Brain microvascular endothelial cell (primary cell): ENCODE measurements at regions not wholly inside any gene's neighbourhood (a gene's known extent, or its start where the extent isn't known, plus 50 kb on each side); places are given as distances from the start of the nearest gene placed in this dataset.
"Not testable (repeated sequence)": the region's sequence is repeated elsewhere in the genome, so short reads cannot be mapped to it uniquely, and the experiment has no call there.

Experiments used
- DNase-seq: peaks from one replicate; pipeline ENCODE4 v3.0.0-alpha.2; 2020
- H3K27ac ChIP-seq: fragments of 250-450 bp; sonication (Bioruptor Pico); 2 replicates; pipeline ENCODE4 v1.5.1; 2020; ENCODE audit warnings: mild to moderate bottlenecking, moderate library complexity
- H3K27me3 ChIP-seq: fragments of 250-450 bp; sonication (Bioruptor Pico); replicated peaks from 2 replicates; pipeline ENCODE4 v1.5.1; 2020; ENCODE audit warnings: mild to moderate bottlenecking
- H3K36me3 ChIP-seq: fragments of 250-450 bp; sonication (Bioruptor Pico); replicated peaks from 2 replicates; pipeline ENCODE4 v1.5.1; 2020; ENCODE audit warnings: mild to moderate bottlenecking
- H3K4me3 ChIP-seq: 2 replicates; pipeline ENCODE4 v1.5.1; 2011; ENCODE audit warnings: low read depth, mild to moderate bottlenecking, control low read depth, low read length, moderate library complexity
- in situ Hi-C: cut with HindIII; loops from 2 replicates; pipeline ENCODE4 v1.10.0; 2017; ENCODE audit warnings: low sequenced_read_pairs, low pct_ligation_motif_present
- TF ChIP-seq, protein P1 (sequence below): IDR thresholded peaks from 2 replicates; pipeline ENCODE4 v1.5.1; 2011; ENCODE audit warnings: low read depth, mild to moderate bottlenecking, moderate library complexity, low read length, control low read depth, inconsistent platforms; ENCODE audit errors: missing control alignments

DNA sequence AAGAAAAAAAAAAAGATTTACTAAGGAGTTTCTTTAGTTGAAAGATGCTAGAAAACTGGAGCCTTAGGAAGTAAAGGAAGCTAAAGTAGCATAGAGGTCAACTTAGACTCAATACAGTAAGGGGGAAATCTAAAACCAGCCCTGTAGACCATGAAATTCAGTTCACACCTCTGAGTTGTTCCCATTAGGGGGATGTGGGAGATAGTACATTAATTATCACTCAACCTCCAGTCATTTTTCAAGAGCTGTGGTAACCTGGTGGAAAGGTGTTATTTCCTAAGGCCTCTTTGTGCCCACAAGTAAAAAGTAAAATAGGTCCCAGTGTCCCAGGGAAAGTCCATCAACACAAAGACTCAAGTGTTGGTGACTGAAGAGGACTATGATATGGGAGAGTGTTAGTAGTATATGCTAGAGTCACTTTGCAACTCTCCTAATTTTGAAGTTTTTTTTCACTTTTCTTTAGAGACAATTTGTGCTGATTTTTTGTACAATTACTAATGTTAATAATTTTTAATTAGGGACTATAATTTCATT is 1274.4 kb upstream of the EPHA6 start:
- no peak for DNase-seq
- Histone ChIP-seq H3K36me3 (no peaks in the 10 kb centered on the region), H3K27ac (no peak overlapping the region), H3K4me3 (no peak overlapping the region), H3K27me3 (no peaks in the 10 kb centered on the region)
- in situ Hi-C loops, result no loop called here
- TF ChIP-seq, protein P1, sequence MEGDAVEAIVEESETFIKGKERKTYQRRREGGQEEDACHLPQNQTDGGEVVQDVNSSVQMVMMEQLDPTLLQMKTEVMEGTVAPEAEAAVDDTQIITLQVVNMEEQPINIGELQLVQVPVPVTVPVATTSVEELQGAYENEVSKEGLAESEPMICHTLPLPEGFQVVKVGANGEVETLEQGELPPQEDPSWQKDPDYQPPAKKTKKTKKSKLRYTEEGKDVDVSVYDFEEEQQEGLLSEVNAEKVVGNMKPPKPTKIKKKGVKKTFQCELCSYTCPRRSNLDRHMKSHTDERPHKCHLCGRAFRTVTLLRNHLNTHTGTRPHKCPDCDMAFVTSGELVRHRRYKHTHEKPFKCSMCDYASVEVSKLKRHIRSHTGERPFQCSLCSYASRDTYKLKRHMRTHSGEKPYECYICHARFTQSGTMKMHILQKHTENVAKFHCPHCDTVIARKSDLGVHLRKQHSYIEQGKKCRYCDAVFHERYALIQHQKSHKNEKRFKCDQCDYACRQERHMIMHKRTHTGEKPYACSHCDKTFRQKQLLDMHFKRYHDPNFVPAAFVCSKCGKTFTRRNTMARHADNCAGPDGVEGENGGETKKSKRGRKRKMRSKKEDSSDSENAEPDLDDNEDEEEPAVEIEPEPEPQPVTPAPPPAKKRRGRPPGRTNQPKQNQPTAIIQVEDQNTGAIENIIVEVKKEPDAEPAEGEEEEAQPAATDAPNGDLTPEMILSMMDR, result no peak

DNA sequence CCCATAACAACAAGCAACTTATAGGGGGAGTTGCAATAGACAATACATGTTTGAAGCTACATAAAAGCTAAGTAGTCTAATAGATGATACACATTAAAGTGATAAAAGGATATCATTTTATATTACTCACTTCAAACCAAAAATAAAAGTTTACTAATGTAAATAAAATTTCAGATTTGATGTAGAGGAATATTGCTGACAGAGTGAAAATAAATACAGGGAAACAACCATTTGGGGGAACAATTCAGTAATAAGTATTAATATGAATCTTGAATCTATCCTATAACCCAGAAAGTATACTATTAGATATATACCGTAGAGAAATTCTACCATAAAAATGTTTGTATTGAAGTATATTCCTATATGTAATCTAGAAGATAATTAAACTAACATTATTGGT is 1248.9 kb upstream of the EPHA6 start:
- no peaks in the 10 kb centered on the region for H3K27me3 ChIP-seq
- no peak for DNase-seq
- H3K27ac ChIP-seq, result no peak overlapping the region
- TF ChIP-seq, protein P1, result no peak
- H3K4me3 ChIP-seq, result no peak overlapping the region
- in situ Hi-C loops, result no loop called here
- H3K36me3 ChIP-seq, result no peaks in the 10 kb centered on the region

DNA sequence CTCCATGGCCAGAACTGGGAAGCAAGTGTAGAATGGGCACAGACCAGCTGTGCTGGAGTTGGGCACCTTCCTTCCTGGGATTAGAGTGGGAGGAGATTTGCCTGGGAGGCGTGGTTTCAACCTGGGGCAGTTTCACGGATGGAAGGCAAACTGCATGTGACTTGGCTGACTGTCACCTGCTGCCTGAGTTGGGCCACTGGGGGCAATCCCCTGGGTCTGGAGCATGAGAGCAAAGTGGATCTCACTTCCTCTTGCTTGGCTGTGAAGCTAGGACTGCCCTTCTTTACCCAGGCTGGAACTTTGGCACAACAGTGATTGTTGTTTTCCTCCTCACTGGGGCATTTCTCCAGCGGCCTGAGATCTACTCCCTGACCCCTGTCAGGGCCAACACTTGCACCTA is 1247.0 kb upstream of the EPHA6 start:
- Histone ChIP-seq H3K27ac (no peak overlapping the region), H3K4me3 (no peak overlapping the region), H3K27me3 (no peaks in the 10 kb centered on the region), H3K36me3 (no peaks in the 10 kb centered on the region)
- in situ Hi-C loops, result no loop called here
- DNase-seq, result no peak
- TF ChIP-seq, protein P1, result no peak

GRCh38 chr3:95586754-95587153 is 1227.6 kb upstream of the EPHA6 start:
- DNase-seq, result no peak
- TF ChIP-seq, protein P1, result no peak
- in situ Hi-C loops, result no loop called here
- H3K36me3 ChIP-seq, result no peaks in the 10 kb centered on the region
- H3K4me3 ChIP-seq, result no peak overlapping the region
- no peaks in the 10 kb centered on the region for H3K27me3 ChIP-seq
- no peak overlapping the region for H3K27ac ChIP-seq

GRCh38 chr3:95587641-95588040 is 1226.8 kb upstream of the EPHA6 start:
- H3K36me3 ChIP-seq, DNase-seq, H3K27ac ChIP-seq, H3K4me3 ChIP-seq, H3K27me3 ChIP-seq, in situ Hi-C loops: not testable (repeated sequence)

- TF ChIP-seq, protein P1, result no peak
- in situ Hi-C loops, result no loop called here
Observed at GRCh38 chr3:95588473-95588872, 1225.9 kb upstream of the EPHA6 start.

More at GRCh38 chr3:95588473-95588872, 1225.9 kb upstream of the EPHA6 start:
- H3K36me3 ChIP-seq, result no peaks in the 10 kb centered on the region
- no peaks in the 10 kb centered on the region for H3K27me3 ChIP-seq
- H3K4me3 ChIP-seq, result no peak overlapping the region
- DNase-seq, result no peak
- no peak overlapping the region for H3K27ac ChIP-seq
